DMS53 treated with DMSO at 0.1 percent for 48 hours (cell line): ENCODE measurements at regions not wholly inside any gene's neighbourhood (a gene's known extent, or its start where the extent isn't known, plus 50 kb on each side); places are given as distances from the start of the nearest gene placed in this dataset.
A peak's percentile ranks its signal among the peaks of the same experiment; 100 is the strongest.

Source experiments
- DNase-seq: peaks from one replicate; lab custom pipeline; 2025; ENCODE audit not compliant: unreplicated experiment; lab: John Stamatoyannopoulos, UW

GRCh38 chr3:188972310-188972709 lies 199.5 kb upstream of the TPRG1 start:
- DNase-seq: no peak

- DNase-seq: no peak
Observed at GRCh38 chr3:188974856-188975599, 196.7 kb upstream of the TPRG1 start.

- DNase-seq: peak; percentile 12
Observed at GRCh38 chr3:188975600-188976314, 196.0 kb upstream of the TPRG1 start.

GRCh38 chr3:188976407-188976806 lies 195.4 kb upstream of the TPRG1 start:
- no peak for DNase-seq

- peak; percentile 62 for DNase-seq
Observed at GRCh38 chr3:188978421-188979171, 193.2 kb upstream of the TPRG1 start.

GRCh38 chr3:188979248-188979647 lies 192.5 kb upstream of the TPRG1 start:
- DNase-seq: no peak

- DNase-seq: no peak
Observed at GRCh38 chr3:188979669-188980310, 192.0 kb upstream of the TPRG1 start.

GRCh38 chr3:188993181-188993580 lies 178.6 kb upstream of the TPRG1 start:
- DNase-seq: no peak

- DNase-seq: no peak
Observed at GRCh38 chr3:189001559-189001958, 170.2 kb upstream of the TPRG1 start.

- no peak for DNase-seq
Observed at GRCh38 chr3:189003410-189003809, 168.4 kb upstream of the TPRG1 start.

GRCh38 chr3:189013224-189013888 lies 158.4 kb upstream of the TPRG1 start:
- no peak for DNase-seq

GRCh38 chr3:189014526-189014925 lies 157.2 kb upstream of the TPRG1 start:
- no peak for DNase-seq

- peak; percentile 5 for DNase-seq
Observed at GRCh38 chr3:189022576-189023466, 148.9 kb upstream of the TPRG1 start.

- no peak for DNase-seq
Observed at GRCh38 chr3:189025866-189026265, 145.9 kb upstream of the TPRG1 start.

GRCh38 chr3:189027626-189028155 lies 144.1 kb upstream of the TPRG1 start:
- no peak for DNase-seq

- DNase-seq: no peak
Observed at GRCh38 chr3:189038773-189039745, 132.7 kb upstream of the TPRG1 start.

GRCh38 chr3:189040656-189041335 lies 131.0 kb upstream of the TPRG1 start:
- DNase-seq: no peak
